ENCODE measurements at regions not wholly inside any gene's neighbourhood (a gene's known extent, or its start where the extent isn't known, plus 50 kb on each side); places are given as distances from the start of the nearest gene placed in this dataset.

DNA sequence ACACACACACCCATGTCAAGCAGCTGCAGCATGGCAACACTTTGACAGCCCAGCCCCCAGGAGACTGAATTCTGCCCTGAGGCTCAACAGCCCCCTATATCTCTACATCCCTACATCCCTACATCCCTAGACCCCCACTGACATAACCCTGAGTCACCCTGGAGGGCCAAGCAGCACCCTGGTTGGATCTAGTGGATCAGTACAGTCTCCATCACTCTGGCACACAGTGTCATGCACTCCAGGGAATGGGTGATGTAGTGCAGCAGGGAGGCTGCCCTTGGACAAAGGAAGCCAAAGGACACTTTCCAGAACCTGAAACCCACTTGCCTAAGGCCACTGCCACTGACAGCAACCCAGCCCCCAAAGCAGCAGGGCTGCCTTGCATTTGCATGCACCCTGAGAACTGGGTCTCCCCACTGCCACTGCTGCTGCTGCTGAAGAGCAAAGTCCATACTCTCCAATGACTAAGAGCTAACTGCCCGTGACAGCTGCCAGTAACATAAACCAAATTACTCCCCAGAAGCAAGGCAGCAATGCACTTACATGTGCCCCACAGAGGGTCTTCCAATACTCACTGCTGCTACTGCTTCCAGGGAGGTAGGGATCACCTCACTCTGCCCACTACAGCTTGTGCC lies 681.6 kb upstream of the KLHL29 start:
- H3K27ac Mint-ChIP-seq, result no peak overlapping the region
- no peaks in the 10 kb centered on the region for H3K4me1 Mint-ChIP-seq
- no peaks in the 10 kb centered on the region for H3K36me3 Mint-ChIP-seq
- ATAC-seq (no peak), DNase-seq (ENCODE audit: low spot score in 2 of 2) (no peak)
- no peak overlapping the region for H3K4me3 Mint-ChIP-seq
- peaks cover 14% of the 10 kb centered on the region for H3K9me3 Mint-ChIP-seq

DNA sequence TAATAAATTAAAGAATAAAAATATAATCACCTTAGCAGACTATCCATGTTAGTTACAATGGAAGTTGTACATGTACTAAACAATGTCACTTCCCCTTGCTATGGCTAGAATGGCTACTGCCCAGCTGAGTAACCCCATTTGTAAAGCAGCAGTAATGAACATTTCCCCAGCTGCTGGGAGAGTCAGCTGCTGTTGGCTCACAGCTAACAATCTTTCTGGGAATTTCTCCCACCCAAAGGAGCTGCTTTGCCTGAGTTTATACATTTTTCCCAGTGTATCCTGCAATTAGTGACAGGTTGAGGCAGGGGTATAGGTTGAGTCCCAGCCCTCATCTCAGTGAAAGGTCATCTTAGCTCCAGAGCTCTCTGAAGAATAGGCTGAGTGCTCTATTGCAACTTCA lies 665.6 kb upstream of the KLHL29 start:
- Mint-ChIP-seq H3K4me3 (no peak overlapping the region), H3K27ac (no peak overlapping the region), H3K9me3 (peaks cover 13% of the 10 kb centered on the region), H3K36me3 (no peaks in the 10 kb centered on the region), H3K4me1 (no peaks in the 10 kb centered on the region)
- ATAC-seq, result no peak
- no peak for DNase-seq (ENCODE audit: low spot score in 2 of 2)

DNA sequence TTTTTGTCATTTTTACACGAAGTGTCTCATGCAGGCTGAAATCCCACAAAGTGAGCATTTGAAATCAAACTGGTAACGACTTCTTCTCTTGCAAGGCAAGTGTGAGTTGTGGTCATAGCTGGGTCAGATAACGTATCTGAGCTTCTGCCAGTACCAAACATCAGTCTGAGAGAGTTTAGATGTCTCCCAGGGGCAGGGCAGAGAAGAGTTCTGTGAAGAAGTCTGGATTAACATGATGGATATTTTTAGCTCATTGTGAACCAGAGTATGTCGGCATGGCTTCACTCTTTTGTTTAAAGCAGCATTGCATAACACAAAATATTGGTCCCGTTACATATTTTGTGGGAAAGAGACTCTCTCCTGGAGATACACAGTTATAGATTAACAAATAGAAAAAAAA lies 655.5 kb upstream of the KLHL29 start:
- peaks cover 13% of the 10 kb centered on the region for H3K9me3 Mint-ChIP-seq
- H3K36me3 Mint-ChIP-seq, result no peaks in the 10 kb centered on the region
- no peak for ATAC-seq
- H3K4me3 Mint-ChIP-seq, result no peak overlapping the region
- DNase-seq (ENCODE audit: low spot score in 2 of 2), result no peak
- no peaks in the 10 kb centered on the region for H3K4me1 Mint-ChIP-seq
- no peak overlapping the region for H3K27ac Mint-ChIP-seq

DNA sequence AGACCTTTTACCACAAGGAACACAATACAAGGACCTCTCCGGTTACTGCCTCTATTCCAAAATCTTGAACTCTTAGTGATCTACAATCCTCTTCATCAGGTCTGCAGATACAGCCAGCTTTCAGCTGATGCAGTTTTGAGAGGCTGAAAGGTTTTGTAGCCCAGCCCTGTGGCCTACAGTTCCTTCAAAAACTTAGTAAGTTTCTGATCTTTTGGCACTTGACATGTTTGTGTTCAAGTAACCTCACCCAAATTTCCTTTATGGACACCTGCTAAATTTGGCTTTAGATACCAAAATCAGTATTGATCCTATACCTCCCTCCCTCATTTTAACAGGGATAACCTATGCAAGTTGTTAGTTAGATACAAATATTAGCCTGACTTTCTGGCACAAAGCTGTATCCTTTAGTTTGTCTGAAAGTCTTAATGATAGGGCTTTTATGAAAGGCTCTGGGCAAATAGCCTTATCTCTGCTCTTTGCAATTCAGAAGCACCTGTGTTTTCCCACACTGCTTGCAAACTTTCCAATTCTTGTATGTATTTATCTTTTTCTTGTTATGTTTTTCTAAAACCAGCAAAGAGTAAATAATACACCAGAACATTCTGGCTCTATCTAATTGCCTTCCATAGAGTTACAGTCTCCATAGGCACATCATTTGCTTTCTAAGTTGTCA lies 650.5 kb upstream of the KLHL29 start:
- no peak overlapping the region for H3K4me3 Mint-ChIP-seq
- DNase-seq (ENCODE audit: low spot score in 2 of 2), result no peak
- no peaks in the 10 kb centered on the region for H3K4me1 Mint-ChIP-seq
- no peak overlapping the region for H3K27ac Mint-ChIP-seq
- no peaks in the 10 kb centered on the region for H3K36me3 Mint-ChIP-seq
- no peak for ATAC-seq
- peaks cover 20% of the 10 kb centered on the region for H3K9me3 Mint-ChIP-seq

DNA sequence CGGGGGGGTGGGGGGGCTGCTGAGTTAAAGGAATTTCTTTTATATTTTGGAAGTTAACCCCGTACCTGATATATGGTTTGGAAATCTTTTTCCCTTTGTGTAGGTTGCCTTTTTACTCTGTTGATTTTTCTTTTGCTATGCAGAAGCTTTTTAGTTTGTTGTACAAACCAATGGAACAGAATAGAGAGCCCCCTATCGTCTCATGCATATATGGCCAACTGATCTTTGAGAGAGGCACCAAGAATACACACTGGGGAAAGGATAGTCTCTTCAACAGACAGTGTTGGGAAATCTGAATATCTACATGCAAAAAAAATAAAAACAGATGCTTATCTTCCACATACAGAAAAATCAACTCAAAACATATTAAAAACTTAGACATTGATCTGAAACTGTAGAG lies 647.8 kb upstream of the KLHL29 start:
- Mint-ChIP-seq H3K36me3 (no peaks in the 10 kb centered on the region), H3K27ac (no peak overlapping the region), H3K9me3 (peaks cover 18% of the 10 kb centered on the region), H3K4me3 (no peak overlapping the region), H3K4me1 (no peaks in the 10 kb centered on the region)
- ATAC-seq (no peak), DNase-seq (ENCODE audit: low spot score in 2 of 2) (no peak)

DNA sequence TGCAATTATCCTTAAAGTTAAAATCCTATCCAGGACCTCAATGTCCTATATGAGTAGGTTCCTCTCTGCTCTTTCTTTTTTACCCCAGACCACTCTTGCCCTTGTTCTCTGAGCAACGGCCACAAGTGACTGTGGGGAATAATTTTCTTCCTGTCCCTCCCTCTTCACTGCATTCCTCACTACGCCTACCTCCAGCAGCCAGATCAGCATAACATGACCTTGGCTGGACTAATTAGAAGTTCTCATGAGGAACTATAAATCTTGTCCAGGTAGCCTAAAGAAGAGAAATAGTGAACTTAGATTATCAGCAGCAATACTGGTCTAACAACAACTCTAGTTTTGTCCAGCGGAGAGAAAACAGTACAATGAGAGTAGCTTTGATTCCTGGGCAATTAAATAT lies 643.8 kb upstream of the KLHL29 start:
- Mint-ChIP-seq H3K9me3 (peaks cover 29% of the 10 kb centered on the region), H3K36me3 (no peaks in the 10 kb centered on the region), H3K27ac (no peak overlapping the region), H3K4me3 (no peak overlapping the region), H3K4me1 (no peaks in the 10 kb centered on the region)
- no peak for DNase-seq (ENCODE audit: low spot score in 2 of 2)
- ATAC-seq, result no peak

DNA sequence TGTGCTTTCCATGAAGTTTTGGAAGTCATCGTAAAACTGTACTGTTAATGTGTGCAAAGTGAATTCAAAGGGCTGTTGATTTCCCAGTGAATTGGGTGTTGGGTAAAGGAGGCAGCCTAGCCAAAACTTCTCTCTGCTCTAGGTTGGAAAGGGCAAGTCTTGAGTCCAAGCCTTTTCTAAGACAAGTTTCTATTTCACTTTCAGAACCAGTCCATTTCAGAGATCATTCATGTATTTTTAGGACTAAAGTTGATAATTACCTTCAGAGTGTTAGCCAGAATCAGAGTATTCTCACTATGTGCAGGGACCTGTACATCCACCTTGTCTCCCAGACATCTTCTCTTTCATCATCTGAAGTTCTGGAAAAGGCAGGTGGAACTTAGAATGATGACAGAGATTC lies 636.1 kb upstream of the KLHL29 start:
- ATAC-seq (no peak), DNase-seq (ENCODE audit: low spot score in 2 of 2) (no peak)
- Mint-ChIP-seq H3K27ac (no peak overlapping the region), H3K9me3 (peaks cover 18% of the 10 kb centered on the region), H3K4me3 (no peak overlapping the region), H3K4me1 (no peaks in the 10 kb centered on the region), H3K36me3 (no peaks in the 10 kb centered on the region)

DNA sequence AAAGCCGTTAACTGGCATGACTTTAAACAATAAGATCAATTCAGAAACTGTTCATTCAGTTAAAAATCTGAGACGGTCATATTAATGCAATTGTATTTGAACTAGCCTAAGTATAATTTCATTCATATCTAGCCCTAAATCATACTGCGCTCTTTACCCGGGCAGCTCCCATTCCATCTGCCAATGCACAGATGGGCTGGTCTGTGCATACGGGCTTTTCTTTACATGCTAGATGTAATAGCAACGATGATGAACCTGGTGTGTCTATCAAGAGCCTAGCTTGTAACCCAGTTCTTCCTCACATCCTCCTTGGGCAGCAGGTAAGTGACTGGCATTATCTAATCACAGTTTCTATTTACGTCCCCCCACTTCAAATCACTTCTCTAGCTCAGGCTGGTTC lies 631.5 kb upstream of the KLHL29 start:
- no peaks in the 10 kb centered on the region for H3K36me3 Mint-ChIP-seq
- H3K27ac Mint-ChIP-seq, result no peak overlapping the region
- H3K4me1 Mint-ChIP-seq, result no peaks in the 10 kb centered on the region

DNA sequence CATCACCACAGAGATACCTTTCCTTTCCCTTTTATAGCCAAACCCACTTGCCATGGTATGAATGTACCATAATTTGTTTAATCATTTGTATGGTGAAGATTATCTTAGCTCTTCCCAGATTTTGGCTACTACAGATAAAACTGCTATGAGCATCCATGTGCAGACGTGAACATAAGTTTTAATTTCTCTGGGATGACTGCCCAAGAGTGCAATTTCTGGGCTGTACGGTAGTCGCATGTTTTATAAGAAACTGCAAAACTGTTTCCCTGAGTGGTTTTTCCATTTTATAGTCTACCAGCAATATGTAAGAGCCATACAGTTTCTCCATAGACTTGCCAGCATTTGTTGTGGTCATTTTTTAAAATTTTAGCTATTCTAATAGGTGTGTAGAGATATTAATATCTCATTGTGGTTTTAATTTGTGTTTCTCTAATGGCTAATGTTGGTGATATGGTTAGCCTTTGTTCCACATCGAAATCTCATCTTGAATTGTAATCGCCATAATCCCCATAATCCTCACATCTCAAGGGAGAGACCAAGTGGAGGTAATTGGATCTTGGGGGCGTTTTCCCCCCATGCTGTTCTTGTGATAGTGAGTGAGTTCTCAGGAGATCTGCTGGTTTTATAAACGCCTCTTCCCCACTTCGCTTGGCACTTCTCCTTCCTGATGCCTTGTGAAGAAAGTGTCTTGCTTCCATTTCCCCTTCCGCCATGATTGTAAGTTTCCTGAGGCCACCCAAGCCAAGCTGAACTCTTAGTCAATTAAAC lies 628.5 kb upstream of the KLHL29 start:
- Mint-ChIP-seq H3K4me1 (no peaks in the 10 kb centered on the region), H3K36me3 (no peaks in the 10 kb centered on the region), H3K27ac (no peak overlapping the region), H3K9me3 (peaks cover 20% of the 10 kb centered on the region), H3K4me3 (no peak overlapping the region)
- DNase-seq (ENCODE audit: low spot score in 2 of 2) (no peak), ATAC-seq (no peak)

More for the DNA sequence above, 631.5 kb upstream of the KLHL29 start:
- peaks cover 18% of the 10 kb centered on the region for H3K9me3 Mint-ChIP-seq
- ATAC-seq (no peak), DNase-seq (ENCODE audit: low spot score in 2 of 2) (no peak)
- H3K4me3 Mint-ChIP-seq, result no peak overlapping the region

DNA sequence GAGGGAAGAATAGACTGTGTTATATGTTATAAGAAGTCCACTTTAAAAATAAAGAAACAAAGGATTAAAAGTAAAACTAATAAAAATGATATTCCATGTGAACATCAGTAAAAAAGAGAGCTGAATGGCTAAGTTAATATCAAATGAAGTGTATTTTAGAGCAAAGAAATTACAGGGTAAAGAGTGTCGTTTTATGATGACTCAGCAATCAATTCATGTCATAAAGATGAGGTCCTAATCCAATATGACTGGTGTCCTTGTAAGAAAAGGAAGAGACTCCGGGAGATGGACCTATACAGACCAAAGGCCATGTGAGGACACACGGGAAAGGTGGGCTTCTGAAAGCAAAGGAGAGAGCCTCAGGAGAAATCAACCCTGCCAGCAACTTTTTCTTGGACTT lies 615.5 kb upstream of the KLHL29 start:
- DNase-seq (ENCODE audit: low spot score in 2 of 2), result no peak
- Mint-ChIP-seq H3K4me1 (no peaks in the 10 kb centered on the region), H3K27ac (no peak overlapping the region), H3K36me3 (no peaks in the 10 kb centered on the region), H3K9me3 (peaks cover 26% of the 10 kb centered on the region), H3K4me3 (no peak overlapping the region)
- no peak for ATAC-seq

DNA sequence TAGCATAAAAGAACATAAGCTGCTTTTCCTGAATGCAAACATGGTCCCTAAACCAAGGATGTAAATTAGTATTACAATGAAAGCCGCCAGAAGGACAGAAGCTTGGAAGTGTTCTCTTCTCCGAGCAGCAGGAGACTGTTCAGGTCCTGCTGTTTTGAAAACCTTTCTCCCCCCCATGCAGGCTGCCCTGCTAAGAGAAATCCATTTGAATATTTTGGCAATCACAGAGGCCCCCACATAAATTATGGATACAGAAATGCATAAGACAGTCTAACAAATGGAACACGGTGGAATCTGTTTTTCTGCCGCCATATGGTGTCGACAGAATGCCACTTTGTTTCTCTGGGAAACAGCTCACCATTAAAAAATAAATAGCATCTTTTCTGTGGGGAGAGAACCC lies 600.4 kb upstream of the KLHL29 start:
- no peak overlapping the region for H3K4me3 Mint-ChIP-seq
- no peaks in the 10 kb centered on the region for H3K9me3 Mint-ChIP-seq
- no peaks in the 10 kb centered on the region for H3K4me1 Mint-ChIP-seq
- no peaks in the 10 kb centered on the region for H3K36me3 Mint-ChIP-seq
- ATAC-seq, result no peak
- DNase-seq (ENCODE audit: low spot score in 2 of 2), result no peak
- no peak overlapping the region for H3K27ac Mint-ChIP-seq

DNA sequence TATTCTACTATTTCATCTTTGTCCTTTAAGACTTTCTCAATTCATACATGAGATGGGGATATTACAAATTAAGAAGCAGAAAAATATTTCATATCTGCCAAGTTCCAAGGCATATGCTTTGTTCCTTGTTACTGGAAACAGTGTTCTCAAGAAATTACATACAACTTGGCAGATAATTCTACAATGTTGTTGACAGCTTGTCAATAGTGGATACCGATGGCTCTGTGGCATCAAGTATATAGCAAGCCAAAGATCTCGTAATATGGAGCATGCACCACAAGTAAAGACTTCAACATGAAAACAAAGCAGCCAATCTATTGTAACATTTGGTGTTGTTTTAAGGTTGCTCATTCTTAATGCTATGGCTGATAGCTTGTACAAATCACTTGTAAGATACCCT lies 598.2 kb upstream of the KLHL29 start:
- no peak overlapping the region for H3K27ac Mint-ChIP-seq
- no peak for ATAC-seq

DNA sequence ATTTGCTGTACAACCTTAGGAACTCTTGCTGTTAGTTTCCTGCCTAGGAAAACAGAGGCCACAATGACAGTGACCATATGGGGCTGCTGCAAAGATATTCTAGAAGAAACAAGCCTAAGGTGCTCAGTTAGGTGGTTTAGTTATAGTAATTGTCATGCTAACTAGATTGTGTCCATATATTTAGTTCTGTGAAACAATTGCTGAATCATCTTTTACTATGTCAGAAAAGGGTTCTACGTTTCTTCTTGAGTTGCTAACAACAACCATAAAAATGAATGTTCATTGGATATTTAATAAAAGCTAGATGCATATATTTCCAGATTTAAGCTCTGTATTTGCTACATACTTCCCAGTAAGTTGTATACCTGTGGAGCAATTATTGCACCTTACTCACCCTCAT lies 597.2 kb upstream of the KLHL29 start:
- no peak for ATAC-seq
- DNase-seq (ENCODE audit: low spot score in 2 of 2), result no peak
- Mint-ChIP-seq H3K4me1 (no peaks in the 10 kb centered on the region), H3K27ac (no peak overlapping the region), H3K36me3 (no peaks in the 10 kb centered on the region), H3K4me3 (no peak overlapping the region), H3K9me3 (peaks cover 4% of the 10 kb centered on the region)

More for the DNA sequence above, 598.2 kb upstream of the KLHL29 start:
- peaks cover 3% of the 10 kb centered on the region for H3K9me3 Mint-ChIP-seq
- DNase-seq (ENCODE audit: low spot score in 2 of 2), result no peak
- H3K4me1 Mint-ChIP-seq, result no peaks in the 10 kb centered on the region
- H3K4me3 Mint-ChIP-seq, result no peak overlapping the region
- H3K36me3 Mint-ChIP-seq, result no peaks in the 10 kb centered on the region

DNA sequence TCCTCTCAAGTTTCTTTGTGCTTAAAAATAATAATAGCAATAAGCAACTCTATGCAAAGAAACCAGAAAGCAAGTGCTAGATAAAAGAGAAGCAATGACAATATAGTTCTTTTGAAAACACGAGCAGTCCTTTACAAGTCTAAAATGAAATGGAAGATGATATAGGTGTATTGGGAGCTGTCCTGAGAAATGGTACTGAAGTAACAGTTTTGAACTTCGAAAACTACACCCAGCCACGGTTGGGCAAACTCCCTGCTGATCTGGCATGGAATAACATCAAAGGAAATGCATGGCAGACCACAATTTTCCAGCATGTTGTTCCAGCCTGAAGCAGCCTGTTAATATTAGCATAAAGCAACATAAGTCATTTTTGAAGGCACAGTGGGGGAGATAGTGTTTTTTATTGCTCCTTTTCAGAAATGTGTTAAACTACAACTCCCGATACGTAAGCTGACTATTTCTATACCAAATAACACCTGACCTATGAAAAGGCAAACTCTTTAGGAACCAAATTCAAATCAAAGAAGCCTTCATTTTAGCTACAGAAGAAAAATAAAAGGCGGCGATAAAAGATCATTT lies 596.1 kb upstream of the KLHL29 start:
- no peak overlapping the region for H3K27ac Mint-ChIP-seq
- peaks cover 4% of the 10 kb centered on the region for H3K9me3 Mint-ChIP-seq
- DNase-seq (ENCODE audit: low spot score in 2 of 2) (no peak), ATAC-seq (no peak)
- no peaks in the 10 kb centered on the region for H3K4me1 Mint-ChIP-seq
- no peaks in the 10 kb centered on the region for H3K36me3 Mint-ChIP-seq
- no peak overlapping the region for H3K4me3 Mint-ChIP-seq

DNA sequence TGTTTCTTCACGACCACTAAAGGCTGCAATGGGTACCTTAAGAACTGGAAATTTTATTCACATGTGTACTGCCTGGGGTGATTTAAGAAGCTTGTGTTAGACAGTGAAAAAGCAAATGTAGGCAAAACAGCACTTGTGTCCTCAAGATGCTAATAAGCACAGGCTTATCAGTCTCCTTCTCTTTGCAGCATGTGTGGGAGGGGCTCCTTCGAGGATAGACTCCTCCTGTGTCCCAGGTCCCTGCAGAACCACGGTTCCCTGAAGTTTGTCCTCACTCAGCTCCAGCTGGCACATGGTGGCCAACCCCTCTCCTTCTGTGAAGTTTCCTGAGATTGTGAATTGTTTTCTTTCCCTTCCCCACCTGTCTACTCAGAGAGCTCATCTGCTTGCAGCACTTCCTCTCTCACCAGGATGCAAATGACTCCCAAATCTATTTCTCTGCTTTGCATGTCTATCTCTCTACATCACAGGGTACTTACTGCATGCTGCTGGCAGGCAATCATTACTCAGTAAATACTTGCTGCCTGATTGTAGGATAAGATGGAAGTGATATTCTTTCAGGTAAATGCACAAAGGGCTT lies 589.6 kb upstream of the KLHL29 start:
- DNase-seq (ENCODE audit: low spot score in 2 of 2) (no peak), ATAC-seq (no peak)
- Mint-ChIP-seq H3K36me3 (no peaks in the 10 kb centered on the region), H3K4me1 (no peaks in the 10 kb centered on the region), H3K4me3 (no peak overlapping the region), H3K9me3 (peaks cover 8% of the 10 kb centered on the region), H3K27ac (no peak overlapping the region)
